Loucy (cell line): ENCODE measurements at regions not wholly inside any gene's neighbourhood (a gene's known extent, or its start where the extent isn't known, plus 50 kb on each side); places are given as distances from the start of the nearest gene placed in this dataset.

Experiments
- CTCF ChIP-seq: fragments of 200-600 bp; sonication (generic); conservative IDR thresholded peaks from 2 replicates; pipeline ENCODE4 v1.5.1; 2014; ENCODE audit warnings: mild to moderate bottlenecking, antibody characterized with exemption, low read length
- EZH2phosphoT487 ChIP-seq: fragments of 200-600 bp; IDR thresholded peaks from 2 replicates; pipeline ENCODE4 v1.6.1; 2018; ENCODE audit warnings: antibody characterized with exemption, mild to moderate bottlenecking, moderate library complexity, borderline replicate concordance

GRCh38 chr2:226423498-226423960, 376.1 kb downstream of the IRS1 start:
- TF ChIP-seq CTCF (no peak), EZH2phosphoT487 (no peak)
